ENCODE measurements at regions not wholly inside any gene's neighbourhood (a gene's known extent, or its start where the extent isn't known, plus 50 kb on each side); places are given as distances from the start of the nearest gene placed in this dataset.

DNA sequence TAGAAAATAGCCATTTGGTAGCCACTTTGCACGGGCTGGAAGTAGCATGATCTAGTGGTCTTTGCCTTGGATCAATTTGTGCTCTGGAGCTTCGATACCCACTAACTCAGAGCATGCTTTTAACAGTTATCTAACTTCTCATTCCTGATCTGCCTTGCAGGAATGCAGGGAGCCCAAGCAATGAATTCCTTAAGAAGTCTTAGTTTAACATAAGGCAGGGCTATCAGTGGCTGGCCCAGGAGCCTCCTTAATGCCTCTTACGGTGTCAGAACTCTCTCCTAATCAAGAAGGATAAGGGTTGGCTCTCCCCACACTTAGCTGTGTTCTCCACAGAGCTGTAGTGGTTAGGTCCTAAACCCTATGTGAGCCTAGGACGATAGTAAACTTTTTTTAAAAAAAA is 95.8 kb upstream of the TBCA start:
- TF ChIP-seq, protein P1, sequence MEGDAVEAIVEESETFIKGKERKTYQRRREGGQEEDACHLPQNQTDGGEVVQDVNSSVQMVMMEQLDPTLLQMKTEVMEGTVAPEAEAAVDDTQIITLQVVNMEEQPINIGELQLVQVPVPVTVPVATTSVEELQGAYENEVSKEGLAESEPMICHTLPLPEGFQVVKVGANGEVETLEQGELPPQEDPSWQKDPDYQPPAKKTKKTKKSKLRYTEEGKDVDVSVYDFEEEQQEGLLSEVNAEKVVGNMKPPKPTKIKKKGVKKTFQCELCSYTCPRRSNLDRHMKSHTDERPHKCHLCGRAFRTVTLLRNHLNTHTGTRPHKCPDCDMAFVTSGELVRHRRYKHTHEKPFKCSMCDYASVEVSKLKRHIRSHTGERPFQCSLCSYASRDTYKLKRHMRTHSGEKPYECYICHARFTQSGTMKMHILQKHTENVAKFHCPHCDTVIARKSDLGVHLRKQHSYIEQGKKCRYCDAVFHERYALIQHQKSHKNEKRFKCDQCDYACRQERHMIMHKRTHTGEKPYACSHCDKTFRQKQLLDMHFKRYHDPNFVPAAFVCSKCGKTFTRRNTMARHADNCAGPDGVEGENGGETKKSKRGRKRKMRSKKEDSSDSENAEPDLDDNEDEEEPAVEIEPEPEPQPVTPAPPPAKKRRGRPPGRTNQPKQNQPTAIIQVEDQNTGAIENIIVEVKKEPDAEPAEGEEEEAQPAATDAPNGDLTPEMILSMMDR (IDR thresholded peaks at IDR 0.05 in 4 of 5, conservative IDR thresholded peaks at IDR 0.05 in 1 of 5): no peak
- no peak for TF ChIP-seq POLR2A (IDR thresholded peaks at IDR 0.05)
